Endothelial cell of umbilical vein (primary cell): ENCODE measurements at regions not wholly inside any gene's neighbourhood (a gene's known extent, or its start where the extent isn't known, plus 50 kb on each side); places are given as distances from the start of the nearest gene placed in this dataset.
"Not testable (repeated sequence)": the region's sequence is repeated elsewhere in the genome, so short reads cannot be mapped to it uniquely, and the experiment has no call there.

ENCODE experiments used
- EZH2 ChIP-seq: IDR thresholded peaks from 2 replicates; pipeline ENCODE4 v1.6.1; 2012; ENCODE audit warnings: borderline replicate concordance, low read depth, mild to moderate bottlenecking, moderate library complexity, low read length, inconsistent platforms; ENCODE audit not compliant: severe bottlenecking
- FOS ChIP-seq: IDR thresholded peaks from 2 replicates; pipeline ENCODE4 v1.6.1; 2011; ENCODE audit warnings: mild to moderate bottlenecking, low read length, moderate library complexity, borderline replicate concordance; ENCODE audit not compliant: insufficient read depth
- MAX ChIP-seq: IDR thresholded peaks from 2 replicates; pipeline ENCODE4 v1.6.1; 2011; ENCODE audit not compliant: insufficient read depth, insufficient read length
- POLR2AphosphoS5 ChIP-seq: IDR thresholded peaks from 2 replicates; pipeline ENCODE4 v1.6.1; 2012; ENCODE audit warnings: low read depth, mild to moderate bottlenecking, control low read depth, low read length, moderate library complexity; ENCODE audit not compliant: insufficient read depth
- TF ChIP-seq, protein P1 (sequence below), 2 donors: IDR thresholded peaks; 1 replicate in 1 of 2; 2 replicates in 1 of 2; pipeline ENCODE4 v1.5.1; 2011; ENCODE audit warnings: low read length in 2 of 2, mild to moderate bottlenecking in 2 of 2, moderate library complexity in 2 of 2, control low read depth in 1 of 2, inconsistent platforms in 1 of 2, low read depth in 1 of 2; ENCODE audit not compliant: insufficient read depth in 1 of 2; ENCODE audit errors: extremely low read depth in 1 of 2

DNA sequence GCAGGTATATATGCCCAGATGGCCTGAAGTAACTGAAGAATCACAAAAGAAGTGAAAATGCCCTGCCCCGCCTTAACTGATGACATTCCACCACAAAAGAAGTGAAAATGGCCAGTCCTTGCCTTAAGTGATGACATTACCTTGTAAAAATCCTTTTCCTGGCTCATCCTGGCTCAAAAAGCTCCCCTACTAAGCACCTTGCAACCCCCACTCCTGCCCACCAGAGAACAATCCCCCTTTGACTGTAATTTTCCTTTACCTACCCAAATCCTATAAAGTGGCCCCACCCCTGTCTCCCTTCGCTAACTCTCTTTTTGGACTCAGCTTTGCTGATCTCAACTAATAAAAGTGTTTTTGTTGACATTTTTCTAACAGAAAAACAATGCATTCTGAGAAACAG is 385.4 kb upstream of the CXADR start:
- TF ChIP-seq, protein P1, sequence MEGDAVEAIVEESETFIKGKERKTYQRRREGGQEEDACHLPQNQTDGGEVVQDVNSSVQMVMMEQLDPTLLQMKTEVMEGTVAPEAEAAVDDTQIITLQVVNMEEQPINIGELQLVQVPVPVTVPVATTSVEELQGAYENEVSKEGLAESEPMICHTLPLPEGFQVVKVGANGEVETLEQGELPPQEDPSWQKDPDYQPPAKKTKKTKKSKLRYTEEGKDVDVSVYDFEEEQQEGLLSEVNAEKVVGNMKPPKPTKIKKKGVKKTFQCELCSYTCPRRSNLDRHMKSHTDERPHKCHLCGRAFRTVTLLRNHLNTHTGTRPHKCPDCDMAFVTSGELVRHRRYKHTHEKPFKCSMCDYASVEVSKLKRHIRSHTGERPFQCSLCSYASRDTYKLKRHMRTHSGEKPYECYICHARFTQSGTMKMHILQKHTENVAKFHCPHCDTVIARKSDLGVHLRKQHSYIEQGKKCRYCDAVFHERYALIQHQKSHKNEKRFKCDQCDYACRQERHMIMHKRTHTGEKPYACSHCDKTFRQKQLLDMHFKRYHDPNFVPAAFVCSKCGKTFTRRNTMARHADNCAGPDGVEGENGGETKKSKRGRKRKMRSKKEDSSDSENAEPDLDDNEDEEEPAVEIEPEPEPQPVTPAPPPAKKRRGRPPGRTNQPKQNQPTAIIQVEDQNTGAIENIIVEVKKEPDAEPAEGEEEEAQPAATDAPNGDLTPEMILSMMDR (IDR thresholded peaks at IDR 0.05; ENCODE audit: extremely low read depth in 1 of 2, insufficient read depth in 1 of 2, low read depth in 1 of 2, low read length in 2 of 2): not testable (repeated sequence)
- not testable (repeated sequence) for TF ChIP-seq POLR2AphosphoS5, FOS, EZH2, MAX
